ENCODE measurements at regions not wholly inside any gene's neighbourhood (a gene's known extent, or its start where the extent isn't known, plus 50 kb on each side); places are given as distances from the start of the nearest gene placed in this dataset.
A peak's percentile ranks its signal among the peaks of the same experiment; 100 is the strongest.

DNA sequence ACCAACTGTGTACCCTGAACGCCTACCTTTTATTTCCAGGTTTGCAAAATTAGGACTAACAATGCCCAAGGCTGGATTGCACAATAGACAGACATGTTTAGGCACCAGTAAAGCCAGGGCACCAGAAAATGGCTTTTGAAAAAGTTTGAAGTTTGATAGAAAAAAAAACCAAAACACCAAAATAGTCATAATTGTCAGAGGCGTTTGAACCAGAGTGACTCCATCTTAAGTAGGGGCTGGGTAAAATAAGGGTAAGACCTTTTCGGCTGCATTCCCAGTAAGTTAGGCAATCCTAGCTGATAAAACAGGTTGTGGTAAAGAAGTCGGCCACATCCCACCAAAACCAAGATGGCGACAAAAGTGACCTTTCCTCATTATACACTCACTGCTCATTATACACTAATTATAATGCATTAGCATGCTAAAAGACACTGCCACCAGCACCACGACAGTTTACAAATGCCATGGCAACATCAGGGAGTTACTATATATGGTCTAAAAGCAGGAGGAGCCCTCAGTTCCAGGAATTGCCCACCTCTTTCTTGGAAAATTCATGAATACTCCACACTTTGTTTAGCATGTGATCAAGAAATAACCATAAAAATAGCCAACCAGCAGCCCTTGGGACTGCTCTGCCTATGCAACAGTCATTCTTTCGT lies 71.2 kb upstream of the EPCAM start:
- TF ChIP-seq, protein P1, sequence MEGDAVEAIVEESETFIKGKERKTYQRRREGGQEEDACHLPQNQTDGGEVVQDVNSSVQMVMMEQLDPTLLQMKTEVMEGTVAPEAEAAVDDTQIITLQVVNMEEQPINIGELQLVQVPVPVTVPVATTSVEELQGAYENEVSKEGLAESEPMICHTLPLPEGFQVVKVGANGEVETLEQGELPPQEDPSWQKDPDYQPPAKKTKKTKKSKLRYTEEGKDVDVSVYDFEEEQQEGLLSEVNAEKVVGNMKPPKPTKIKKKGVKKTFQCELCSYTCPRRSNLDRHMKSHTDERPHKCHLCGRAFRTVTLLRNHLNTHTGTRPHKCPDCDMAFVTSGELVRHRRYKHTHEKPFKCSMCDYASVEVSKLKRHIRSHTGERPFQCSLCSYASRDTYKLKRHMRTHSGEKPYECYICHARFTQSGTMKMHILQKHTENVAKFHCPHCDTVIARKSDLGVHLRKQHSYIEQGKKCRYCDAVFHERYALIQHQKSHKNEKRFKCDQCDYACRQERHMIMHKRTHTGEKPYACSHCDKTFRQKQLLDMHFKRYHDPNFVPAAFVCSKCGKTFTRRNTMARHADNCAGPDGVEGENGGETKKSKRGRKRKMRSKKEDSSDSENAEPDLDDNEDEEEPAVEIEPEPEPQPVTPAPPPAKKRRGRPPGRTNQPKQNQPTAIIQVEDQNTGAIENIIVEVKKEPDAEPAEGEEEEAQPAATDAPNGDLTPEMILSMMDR (conservative IDR thresholded peaks at IDR 0.05; ENCODE audit: low read depth, low read length): no peak
- TF ChIP-seq POLR2A (IDR thresholded peaks at IDR 0.05; ENCODE audit: low read depth, low read length): no peak
- no peak for TF ChIP-seq RCOR1 (IDR thresholded peaks at IDR 0.05; ENCODE audit: insufficient replicate concordance, low read length)
- TF ChIP-seq CHD1 (IDR thresholded peaks at IDR 0.05; ENCODE audit: low read depth, low read length): no peak
- no peak for TF ChIP-seq RFX5 (IDR thresholded peaks at IDR 0.05; ENCODE audit: low read depth, low read length)
- TF ChIP-seq, protein P2, sequence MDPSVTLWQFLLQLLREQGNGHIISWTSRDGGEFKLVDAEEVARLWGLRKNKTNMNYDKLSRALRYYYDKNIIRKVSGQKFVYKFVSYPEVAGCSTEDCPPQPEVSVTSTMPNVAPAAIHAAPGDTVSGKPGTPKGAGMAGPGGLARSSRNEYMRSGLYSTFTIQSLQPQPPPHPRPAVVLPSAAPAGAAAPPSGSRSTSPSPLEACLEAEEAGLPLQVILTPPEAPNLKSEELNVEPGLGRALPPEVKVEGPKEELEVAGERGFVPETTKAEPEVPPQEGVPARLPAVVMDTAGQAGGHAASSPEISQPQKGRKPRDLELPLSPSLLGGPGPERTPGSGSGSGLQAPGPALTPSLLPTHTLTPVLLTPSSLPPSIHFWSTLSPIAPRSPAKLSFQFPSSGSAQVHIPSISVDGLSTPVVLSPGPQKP (IDR thresholded peaks at IDR 0.05; ENCODE audit: borderline replicate concordance, low read depth, low read length): no peak
- no peak for TF ChIP-seq BHLHE40 (IDR thresholded peaks at IDR 0.05; ENCODE audit: low read depth, low read length)
- no peak for TF ChIP-seq RAD21 (IDR thresholded peaks at IDR 0.05; ENCODE audit: low read length)
- no peak for TF ChIP-seq FOS (IDR thresholded peaks at IDR 0.05; ENCODE audit: low read depth, low read length)
- TF ChIP-seq, protein P3, sequence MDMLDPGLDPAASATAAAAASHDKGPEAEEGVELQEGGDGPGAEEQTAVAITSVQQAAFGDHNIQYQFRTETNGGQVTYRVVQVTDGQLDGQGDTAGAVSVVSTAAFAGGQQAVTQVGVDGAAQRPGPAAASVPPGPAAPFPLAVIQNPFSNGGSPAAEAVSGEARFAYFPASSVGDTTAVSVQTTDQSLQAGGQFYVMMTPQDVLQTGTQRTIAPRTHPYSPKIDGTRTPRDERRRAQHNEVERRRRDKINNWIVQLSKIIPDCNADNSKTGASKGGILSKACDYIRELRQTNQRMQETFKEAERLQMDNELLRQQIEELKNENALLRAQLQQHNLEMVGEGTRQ (IDR thresholded peaks at IDR 0.05; ENCODE audit: low read depth, low read length): no peak
- no peak for TF ChIP-seq SMC3 (IDR thresholded peaks at IDR 0.05; ENCODE audit: low read depth, low read length)
- TF ChIP-seq MXI1 (IDR thresholded peaks at IDR 0.05; ENCODE audit: borderline replicate concordance, low read depth, low read length): no peak
- peak; percentile 68 for TF ChIP-seq CEBPB (IDR thresholded peaks at IDR 0.05; ENCODE audit: low read depth, low read length)
- no peak for TF ChIP-seq MAZ (IDR thresholded peaks at IDR 0.05; ENCODE audit: borderline replicate concordance, low read depth, low read length)

All from IMR-90 (cell line).